GM18502 (cell line): ENCODE measurements at regions not wholly inside any gene's neighbourhood (a gene's known extent, or its start where the extent isn't known, plus 50 kb on each side); places are given as distances from the start of the nearest gene placed in this dataset.

Experiments
- ATAC-seq: cut with Tn5 transposase; IDR thresholded peaks from one replicate; pipeline ENCODE4 v1.9.1; 2021; ENCODE audit warnings: mild to moderate bottlenecking; ENCODE audit not compliant: unreplicated experiment, poor library complexity

DNA sequence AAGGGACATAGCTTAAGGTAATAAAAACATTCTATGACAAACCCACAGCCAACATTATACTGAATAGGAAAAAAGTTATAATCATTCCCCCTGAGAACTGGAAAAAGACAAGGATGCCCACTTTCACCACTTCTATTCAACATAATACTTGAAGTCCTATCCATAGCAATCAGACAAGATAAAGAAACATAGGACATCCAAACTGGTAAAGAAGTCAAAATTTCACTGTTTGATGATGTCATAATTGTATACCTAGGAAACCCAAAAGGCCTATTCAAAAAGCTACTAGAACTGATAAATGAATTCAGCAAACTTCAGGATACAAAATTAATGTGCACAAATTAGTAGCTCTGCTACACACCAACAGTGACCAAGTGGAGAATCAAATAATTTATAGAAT lies 1590.0 kb upstream of the PCDH20 start:
- ATAC-seq: no peak

DNA sequence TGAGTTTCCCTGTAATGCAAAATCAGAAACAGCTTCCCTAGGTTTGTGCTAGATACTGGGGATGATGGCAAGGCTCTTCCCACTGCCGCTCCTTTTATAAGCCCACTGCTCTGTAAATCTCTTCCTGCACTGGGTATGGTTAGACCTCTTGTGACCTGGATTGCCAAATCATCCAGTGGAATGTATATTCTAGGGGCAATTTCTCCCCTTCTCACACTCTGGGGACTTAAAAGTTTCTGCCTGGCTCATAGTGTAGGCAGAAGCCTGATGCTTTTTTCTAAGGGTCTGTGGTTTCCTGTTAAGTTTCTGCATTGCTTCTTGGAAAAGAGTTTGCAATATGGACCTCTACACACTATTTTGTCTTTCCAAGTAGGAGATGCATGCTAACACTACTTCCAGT lies 1582.0 kb upstream of the PCDH20 start:
- no peak for ATAC-seq

DNA sequence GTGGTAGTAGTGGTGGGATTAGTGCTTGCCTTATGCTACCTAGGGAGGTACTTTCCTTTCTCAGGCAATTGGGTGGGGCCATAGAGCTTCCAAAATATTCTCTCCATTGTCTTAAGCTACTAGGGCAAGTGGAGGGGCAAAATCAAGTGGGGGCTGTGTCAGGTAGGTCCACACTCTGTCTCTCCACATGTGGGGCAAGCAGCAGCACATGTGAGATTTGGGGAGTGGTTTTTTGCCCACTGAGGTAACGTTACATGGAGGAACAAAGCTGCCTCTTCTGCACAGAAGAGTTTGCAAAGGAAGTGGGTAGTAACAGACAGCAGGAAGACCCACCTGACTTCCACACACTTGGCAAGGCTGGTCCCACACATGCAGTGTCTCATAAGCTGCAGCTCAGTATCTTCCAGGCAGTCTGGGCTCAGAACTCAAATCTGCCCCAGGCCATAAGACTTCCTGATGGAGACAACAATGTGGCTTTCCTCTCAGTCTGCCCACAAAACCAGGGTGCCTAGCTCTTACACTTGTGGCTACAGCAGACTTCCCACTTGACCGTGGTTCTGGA lies 1581.5 kb upstream of the PCDH20 start:
- ATAC-seq: no peak

DNA sequence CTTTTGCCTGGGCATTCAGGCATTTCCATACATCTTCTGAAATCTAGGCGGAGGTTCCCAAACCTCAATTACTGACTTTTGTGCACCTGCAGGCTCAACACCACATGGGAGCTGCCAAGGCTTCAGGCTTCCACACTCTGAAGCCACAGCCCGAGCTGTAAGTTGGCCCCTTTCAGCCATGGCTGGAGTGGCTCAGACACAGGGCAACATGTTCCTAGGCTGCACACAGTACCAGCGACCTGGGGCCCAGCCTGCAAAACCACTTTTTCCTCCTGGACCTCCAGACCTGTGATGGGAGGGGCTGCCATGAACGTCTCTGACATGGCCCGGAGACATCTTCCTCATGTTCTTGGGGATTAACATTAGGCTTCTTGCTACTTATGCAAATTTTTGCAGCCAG lies 1558.2 kb upstream of the PCDH20 start:
- ATAC-seq: no peak

DNA sequence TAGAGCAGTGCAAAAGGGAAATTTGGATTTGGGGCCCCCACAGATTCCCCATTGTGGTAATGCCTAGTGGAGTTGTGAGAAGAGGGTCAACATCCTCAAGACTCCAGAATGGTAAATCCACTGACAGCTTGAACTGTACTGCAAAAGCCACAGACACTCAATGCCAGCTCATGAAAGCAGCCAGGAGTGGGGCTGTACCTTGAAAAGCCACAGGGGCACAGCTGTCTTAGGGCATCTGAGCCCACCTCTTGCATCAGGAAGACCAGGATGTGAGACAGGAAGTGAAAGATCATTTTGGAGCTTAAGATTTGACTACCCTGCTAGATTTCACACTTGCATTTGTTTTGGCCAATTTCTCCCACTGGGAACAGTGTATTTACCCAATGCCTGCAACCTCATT lies 1548.9 kb upstream of the PCDH20 start:
- ATAC-seq: no peak

DNA sequence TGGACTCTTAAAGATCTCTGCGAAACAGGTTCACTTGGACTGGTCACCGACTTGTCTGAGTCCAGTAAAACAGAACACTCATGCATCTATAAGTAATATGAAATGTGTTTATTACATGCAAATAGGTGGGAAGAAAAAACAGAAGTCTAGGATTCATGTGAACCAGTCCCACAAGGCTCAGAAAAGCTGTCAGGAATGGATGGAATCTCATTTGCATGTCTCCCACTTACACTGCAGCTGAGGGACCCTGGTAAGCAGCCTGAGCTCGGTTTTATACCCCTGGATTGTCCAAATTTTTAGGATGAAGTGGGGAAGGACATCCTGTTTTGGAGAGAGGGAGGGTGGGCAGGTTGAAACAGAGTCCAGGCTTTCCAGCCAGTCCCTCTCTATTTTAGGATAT lies 1545.1 kb upstream of the PCDH20 start:
- no peak for ATAC-seq

DNA sequence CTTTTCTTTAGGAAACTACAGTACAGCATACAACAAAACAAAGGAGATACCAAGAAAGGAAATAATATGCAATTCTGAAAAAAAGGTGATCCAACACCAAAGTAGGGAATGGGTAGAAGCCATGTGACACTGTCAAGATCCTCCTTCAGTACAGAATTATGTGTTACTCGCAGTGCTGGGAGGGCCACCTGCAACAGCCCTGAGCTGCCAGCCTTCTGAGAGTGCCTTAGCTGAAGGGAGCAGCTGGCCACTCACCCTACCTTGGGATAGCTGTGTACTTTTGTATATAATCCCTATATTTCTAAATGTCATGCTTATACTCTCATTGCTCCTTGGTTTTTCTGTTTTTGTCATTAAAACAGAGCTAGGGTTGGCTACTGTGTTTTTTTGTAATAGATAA lies 1518.2 kb upstream of the PCDH20 start:
- ATAC-seq: no peak

DNA sequence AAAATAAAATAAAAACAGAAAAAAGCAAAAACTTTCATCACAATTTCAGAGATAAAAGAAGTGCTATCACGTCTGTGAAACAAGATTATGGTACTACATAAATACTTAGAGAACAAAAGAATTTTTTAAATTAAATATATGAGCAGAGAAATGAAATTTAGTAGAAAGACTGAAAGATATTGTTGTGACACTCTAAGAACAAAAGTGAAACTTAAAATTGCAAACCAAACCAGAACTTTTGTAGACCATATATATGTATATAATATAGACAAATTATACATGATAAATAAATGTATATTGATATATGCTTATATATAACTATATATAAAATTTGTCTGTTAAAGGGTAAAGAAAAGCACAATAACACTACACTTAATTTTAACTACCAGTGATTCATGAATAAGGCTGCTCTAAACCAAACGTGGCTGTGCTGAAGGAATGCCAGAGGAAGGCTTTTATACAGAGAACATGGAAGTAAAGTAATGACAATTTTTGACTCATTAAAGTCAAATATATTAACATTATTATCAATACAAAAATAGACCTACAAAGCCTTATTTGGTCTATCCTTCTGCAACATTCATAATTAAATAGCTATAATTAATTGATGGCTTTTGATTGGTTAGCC lies 1516.7 kb upstream of the PCDH20 start:
- ATAC-seq: no peak

DNA sequence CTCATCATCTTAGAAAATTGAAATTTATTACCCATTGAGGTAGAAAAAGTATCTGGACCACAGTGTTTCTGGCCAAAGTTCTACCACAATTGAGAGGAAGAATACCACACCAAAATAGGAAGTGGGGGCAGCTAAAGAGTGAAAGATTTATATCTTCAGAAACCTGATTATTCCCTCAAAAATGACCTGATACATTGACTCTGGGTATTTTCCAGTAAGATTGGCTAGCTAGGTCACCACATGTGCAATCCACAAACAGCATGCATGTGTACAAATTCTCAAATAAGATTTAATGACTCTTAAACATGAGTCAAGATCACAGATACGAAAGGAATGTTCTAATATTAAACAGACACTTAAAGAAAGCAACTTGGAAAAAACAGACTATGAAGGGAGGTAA lies 1516.2 kb upstream of the PCDH20 start:
- no peak for ATAC-seq

DNA sequence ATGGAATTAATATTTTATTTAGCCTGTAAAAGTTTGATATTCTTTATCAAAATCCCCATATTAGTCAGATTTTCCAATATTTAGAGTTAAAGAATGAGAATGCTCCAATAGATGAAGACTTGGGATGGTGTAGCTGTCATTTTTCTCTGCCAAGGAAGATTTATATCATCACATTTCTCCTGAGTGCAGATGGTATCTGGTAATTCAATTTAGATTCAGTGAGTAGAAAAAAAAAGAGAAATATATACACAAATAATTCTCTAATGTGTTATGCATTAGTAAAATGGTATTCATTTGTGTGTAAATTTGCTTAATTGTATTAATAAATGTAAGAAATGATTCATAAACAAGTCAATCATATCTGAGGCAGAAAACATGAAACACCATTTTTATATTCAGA lies 1508.7 kb upstream of the PCDH20 start:
- no peak for ATAC-seq

DNA sequence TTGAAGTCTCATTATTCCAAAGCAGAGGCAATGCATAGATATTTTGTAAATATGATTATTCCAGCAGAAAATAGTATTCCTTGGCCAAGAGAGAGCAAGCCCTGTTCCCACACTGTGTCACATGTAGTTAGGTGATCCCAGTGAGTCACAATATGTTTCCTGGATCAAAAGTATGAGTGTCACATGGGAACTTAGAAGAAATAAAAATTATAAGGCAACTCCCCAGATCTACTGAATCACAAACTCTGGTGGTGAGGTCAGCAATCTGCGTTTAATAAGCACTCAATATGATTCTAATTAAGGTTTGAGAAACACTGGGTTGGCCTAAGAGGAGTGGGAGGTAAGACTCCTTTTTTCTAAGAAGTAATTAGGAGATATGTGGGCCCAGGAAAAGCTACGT lies 1504.5 kb upstream of the PCDH20 start:
- ATAC-seq: no peak

DNA sequence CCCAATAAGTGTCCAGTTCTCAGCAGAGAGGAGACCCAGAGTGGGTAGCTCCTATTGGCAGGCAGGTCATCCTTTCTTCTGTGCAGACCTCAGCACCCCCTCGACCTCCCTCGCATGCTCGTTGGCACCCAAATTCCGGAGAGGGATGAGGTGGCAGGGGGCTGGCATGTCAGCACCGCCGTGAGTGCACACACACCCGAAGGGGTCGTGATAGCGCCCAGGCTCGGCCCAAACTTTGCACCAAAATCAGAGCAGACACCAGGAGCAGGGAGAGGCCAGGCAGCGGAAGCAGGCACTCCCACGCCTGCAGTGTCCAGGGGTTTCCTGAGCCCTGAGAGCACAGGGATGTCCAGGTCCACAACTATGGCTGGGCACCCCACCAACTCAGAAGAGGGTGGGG lies 1503.8 kb upstream of the PCDH20 start:
- no peak for ATAC-seq

DNA sequence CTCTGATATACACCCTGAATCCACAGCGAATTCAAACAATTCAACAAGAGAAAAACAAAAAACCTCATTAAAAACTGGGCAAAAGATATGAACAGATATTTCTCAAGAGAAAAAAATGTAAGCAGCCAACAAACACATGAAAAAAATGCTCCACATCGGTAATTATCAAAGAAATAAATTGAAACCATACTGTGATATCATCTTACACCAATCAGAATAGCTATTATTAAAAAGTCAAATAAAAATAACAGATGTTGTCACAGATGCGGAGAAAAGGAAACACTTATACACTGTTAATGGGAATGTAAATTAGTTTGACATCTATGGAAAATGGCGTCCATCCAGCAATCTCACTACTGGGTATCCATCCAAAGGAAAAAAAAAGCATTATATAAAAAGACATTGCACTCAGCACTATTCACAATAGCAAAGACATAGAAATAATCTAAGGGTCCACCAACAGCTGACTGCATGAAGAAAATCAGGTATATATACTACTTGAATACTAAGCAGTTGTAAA lies 1495.0 kb upstream of the PCDH20 start:
- no peak for ATAC-seq

DNA sequence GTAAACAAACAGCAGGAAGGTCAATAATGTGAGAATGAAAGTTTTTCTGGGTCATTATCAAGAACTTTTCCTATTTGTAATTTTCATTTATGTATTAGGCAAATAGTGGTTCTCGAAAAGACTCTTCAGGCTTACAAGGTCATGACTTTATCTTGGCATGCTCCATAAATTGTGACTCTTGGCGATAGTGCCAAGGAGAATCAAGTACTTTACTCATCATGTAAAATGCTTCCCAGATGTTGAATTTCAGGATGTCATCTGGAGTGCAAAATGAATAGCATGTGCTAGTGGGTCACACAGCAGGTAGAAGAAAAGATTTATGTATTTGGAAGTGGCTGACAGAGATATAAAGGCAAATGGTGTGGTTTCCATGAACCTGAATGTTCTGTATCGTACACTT lies 1492.7 kb upstream of the PCDH20 start:
- ATAC-seq: no peak

DNA sequence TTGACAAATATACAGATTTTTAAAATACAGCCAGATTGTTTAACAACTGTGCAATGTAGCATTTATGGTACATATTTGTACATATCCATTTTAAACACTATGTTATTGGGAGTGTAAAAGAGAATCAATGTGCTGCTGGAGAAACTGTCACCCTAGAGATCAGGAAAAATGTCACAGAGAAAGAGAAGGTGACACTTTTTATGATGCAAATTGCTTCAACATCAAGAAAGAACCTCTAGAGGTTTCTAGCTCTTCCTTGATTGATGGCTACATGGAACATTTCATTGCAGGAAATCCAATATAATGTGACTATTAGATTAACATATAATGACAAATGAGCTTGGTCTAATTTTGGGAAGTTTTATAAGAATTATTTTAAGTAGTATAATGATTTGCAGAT lies 1491.2 kb upstream of the PCDH20 start:
- no peak for ATAC-seq

DNA sequence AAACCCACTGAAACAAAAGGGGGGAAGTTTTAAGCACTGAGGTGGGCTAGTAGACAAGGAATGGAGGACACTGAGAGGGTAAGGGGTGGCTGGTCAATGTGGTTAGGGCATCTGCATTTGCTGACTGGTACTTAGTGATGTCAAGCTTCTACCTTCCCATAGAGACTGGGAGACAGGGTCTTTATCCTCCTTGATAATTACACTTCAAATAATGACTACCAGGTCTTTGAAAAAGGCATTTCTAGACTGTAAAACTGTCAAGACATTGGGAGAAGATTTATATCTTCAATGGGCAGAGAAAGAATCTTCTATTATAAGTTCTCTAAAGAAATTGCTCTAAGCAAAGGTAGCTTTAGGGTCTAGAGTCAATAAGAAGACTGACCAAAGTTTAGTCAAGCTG lies 1490.8 kb upstream of the PCDH20 start:
- ATAC-seq: no peak

DNA sequence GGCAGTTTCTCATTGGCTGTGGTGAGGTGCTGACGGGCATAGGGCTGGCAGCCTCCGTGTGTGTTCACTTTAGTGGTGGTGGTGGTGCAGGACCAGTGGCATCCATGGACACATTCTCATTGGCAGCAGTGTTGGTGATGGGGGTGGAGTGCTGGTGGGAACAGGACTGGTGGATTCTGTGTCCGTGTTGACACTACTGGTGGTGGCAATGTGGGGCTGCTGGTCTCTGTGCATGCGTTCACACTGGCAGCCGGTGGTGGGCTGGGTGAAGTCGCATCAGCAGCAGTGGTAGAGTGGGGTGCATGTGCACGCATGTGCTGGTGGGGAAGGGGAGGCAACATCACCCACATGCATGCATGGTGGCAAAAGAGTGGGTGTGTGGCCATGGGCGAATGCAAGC lies 1471.4 kb upstream of the PCDH20 start:
- no peak for ATAC-seq

DNA sequence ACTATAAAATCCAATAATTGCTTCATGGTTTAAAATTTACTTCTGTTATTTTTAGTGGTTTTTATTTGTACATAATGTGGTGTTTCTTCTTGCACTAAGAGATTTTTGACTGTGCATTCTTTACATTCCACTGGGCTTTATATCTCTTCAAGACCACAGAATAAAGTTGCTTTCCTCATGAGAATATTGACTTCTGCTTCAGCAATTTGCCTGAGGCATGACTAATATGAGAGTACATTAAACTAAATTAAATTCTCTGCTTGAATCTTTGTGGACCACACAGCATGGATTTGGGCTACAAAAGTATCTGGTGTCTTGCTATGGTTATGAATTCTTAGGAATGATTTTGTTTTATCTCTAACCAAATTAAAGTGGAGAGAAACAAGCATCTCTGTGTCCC lies 1463.4 kb upstream of the PCDH20 start:
- ATAC-seq: no peak

DNA sequence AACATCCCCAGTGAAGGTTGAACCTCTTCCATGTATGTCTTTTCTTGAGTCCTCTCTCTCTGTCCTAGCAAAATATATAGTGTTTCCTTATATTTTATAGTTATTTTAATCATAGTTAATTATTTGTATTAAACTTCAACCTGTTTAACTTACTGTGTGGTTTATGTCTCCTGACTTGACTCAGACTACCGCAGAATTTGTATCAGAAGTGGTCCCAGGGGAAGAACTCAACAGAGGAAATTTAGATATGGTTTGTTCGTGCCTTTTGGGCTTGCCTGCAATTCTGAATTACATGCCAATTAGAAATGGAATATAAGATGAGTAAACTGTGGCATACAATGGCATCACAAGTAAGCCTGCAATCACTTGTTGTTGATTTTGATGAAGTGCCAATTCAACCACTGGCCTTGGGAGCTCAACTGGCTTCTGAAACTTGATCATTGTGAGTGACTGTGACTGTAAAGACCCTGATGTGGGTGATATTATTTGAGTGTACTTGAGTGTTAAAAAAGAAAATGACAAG lies 1459.5 kb upstream of the PCDH20 start:
- no peak for ATAC-seq

DNA sequence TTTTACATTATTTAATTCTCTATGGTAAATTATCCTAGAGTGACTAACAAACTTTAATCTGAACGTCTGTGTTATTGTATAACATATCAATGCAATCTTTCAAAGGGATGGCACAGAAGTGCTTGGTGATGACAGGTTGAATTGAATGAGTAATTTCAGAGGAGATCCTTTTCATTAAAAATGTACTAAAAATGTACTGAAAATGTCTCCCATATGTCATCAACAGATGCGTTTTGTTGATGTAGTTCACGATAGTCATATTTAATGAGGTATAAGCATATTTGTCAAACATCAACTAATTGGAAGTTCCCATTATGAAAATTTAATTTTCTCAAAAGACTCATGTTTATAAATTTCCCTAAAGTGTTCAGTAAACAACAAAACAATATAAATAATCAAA lies 1434.7 kb upstream of the PCDH20 start:
- no peak for ATAC-seq

DNA sequence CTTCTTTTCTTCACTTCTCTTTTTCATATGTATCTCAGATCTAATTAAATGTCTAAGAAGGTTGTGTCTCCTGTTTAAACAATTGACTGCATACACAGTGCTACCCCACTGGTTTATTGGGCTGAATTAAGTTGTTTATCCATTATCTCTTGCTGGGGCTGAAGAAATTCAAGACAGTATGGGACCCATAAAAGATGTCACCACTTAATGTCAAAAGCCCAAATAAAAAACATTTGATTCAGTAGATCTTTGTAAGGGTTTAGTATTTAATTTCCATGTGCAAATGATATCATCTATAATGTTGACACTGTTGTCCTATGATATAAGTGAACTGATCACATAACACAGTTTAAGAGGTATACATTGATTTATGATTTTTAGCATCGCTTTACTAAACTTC lies 1431.9 kb upstream of the PCDH20 start:
- ATAC-seq: no peak

DNA sequence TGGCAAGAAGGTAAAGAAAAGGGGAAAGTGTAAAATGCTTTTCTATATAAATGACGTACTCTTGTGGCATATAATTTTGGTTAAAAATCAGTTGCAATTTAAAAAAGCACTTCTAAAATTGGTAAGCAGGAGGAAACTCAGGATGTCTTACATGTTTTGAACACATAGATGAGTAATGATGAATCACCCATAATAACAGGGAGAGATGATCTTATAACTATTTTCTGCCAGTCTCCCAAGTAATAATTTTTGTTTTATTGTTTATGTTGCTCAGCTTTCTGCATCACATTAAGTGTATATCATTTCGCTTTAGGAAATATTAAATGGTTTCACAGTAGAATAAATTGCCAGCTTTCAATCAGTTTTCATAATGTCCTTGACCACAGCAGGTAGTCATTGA lies 1430.7 kb upstream of the PCDH20 start:
- no peak for ATAC-seq
